ENCODE measurements at regions not wholly inside any gene's neighbourhood (a gene's known extent, or its start where the extent isn't known, plus 50 kb on each side); places are given as distances from the start of the nearest gene placed in this dataset.

GRCh38 chrX:108946531-108946930 is 210.2 kb upstream of the IRS4 start:
- TF ChIP-seq CTCF (IDR thresholded peaks at IDR 0.05; ENCODE audit: borderline replicate concordance, extremely low read depth, low read length, poor library complexity, severe bottlenecking): no peak
- TF ChIP-seq EZH2 (IDR thresholded peaks at IDR 0.05; ENCODE audit: borderline replicate concordance, low read depth, low read length, severe bottlenecking): no peak
